WTC11 (cell line): ENCODE measurements at regions not wholly inside any gene's neighbourhood (a gene's known extent, or its start where the extent isn't known, plus 50 kb on each side); places are given as distances from the start of the nearest gene placed in this dataset.

ENCODE experiments used
- CREB1 ChIP-seq: sonication (generic); formaldehyde crosslinking; IDR thresholded peaks from 2 replicates; pipeline ENCODE4 v1.8.0; 2023; ENCODE audit warnings: mild to moderate bottlenecking, missing genetic modification reagents
- FOXK1 ChIP-seq: sonication (generic); formaldehyde crosslinking; IDR thresholded peaks from 2 replicates; pipeline ENCODE4 v1.8.0; 2022; ENCODE audit warnings: mild to moderate bottlenecking, moderate library complexity, missing genetic modification reagents
- ZNF423 ChIP-seq: fragments of 250-450 bp; sonication (Bioruptor Pico); IDR thresholded peaks from 2 replicates; pipeline ENCODE4 v2.1.2; 2022; ENCODE audit warnings: mild to moderate bottlenecking, moderate library complexity
- TF ChIP-seq, protein P1 (sequence below): fragments of 200-600 bp; IDR thresholded peaks from 2 replicates; pipeline ENCODE4 v1.8.0; 2022; ENCODE audit warnings: antibody characterized with exemption
- TF ChIP-seq, protein P2 (sequence below): sonication (generic); formaldehyde crosslinking; IDR thresholded peaks from 2 replicates; pipeline ENCODE4 v1.8.0; 2022; ENCODE audit warnings: mild to moderate bottlenecking, missing genetic modification reagents
- TF ChIP-seq, protein P3 (sequence below): sonication (generic); formaldehyde crosslinking; IDR thresholded peaks from 2 replicates; pipeline ENCODE4 v1.8.0; 2022; ENCODE audit warnings: mild to moderate bottlenecking, missing genetic modification reagents

DNA sequence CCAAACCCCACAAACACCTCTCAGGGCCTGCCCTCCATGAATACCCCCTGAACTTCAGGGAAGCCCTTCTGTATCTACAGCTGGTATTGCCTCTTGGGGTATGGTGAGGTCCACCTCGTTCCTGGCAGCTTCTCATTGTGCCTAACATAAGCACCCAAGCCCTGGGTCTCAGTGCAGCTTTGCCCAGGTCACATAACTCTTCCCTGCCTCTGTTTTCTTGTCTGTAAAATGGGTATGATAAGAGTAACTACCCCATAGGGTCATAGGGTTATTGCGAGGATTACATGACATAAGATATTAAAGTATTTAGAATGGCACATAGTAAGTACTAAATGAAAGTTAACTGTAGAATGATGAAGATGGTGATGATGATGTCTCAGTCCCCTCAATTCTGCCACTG, 190.0 kb upstream of the PWP1 start:
- TF ChIP-seq, protein P1, sequence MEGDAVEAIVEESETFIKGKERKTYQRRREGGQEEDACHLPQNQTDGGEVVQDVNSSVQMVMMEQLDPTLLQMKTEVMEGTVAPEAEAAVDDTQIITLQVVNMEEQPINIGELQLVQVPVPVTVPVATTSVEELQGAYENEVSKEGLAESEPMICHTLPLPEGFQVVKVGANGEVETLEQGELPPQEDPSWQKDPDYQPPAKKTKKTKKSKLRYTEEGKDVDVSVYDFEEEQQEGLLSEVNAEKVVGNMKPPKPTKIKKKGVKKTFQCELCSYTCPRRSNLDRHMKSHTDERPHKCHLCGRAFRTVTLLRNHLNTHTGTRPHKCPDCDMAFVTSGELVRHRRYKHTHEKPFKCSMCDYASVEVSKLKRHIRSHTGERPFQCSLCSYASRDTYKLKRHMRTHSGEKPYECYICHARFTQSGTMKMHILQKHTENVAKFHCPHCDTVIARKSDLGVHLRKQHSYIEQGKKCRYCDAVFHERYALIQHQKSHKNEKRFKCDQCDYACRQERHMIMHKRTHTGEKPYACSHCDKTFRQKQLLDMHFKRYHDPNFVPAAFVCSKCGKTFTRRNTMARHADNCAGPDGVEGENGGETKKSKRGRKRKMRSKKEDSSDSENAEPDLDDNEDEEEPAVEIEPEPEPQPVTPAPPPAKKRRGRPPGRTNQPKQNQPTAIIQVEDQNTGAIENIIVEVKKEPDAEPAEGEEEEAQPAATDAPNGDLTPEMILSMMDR, result no peak
- TF ChIP-seq, protein P2, sequence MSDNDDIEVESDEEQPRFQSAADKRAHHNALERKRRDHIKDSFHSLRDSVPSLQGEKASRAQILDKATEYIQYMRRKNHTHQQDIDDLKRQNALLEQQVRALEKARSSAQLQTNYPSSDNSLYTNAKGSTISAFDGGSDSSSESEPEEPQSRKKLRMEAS (CRISPR knock-in tag), result no peak
- TF ChIP-seq, protein P3, sequence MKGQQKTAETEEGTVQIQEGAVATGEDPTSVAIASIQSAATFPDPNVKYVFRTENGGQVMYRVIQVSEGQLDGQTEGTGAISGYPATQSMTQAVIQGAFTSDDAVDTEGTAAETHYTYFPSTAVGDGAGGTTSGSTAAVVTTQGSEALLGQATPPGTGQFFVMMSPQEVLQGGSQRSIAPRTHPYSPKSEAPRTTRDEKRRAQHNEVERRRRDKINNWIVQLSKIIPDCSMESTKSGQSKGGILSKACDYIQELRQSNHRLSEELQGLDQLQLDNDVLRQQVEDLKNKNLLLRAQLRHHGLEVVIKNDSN (CRISPR knock-in tag), result no peak
- TF ChIP-seq CREB1 (CRISPR knock-in tag), result no peak
- no peak for TF ChIP-seq ZNF423
- TF ChIP-seq FOXK1 (CRISPR knock-in tag), result no peak
